ENCODE measurements at regions not wholly inside any gene's neighbourhood (a gene's known extent, or its start where the extent isn't known, plus 50 kb on each side); places are given as distances from the start of the nearest gene placed in this dataset.

DNA sequence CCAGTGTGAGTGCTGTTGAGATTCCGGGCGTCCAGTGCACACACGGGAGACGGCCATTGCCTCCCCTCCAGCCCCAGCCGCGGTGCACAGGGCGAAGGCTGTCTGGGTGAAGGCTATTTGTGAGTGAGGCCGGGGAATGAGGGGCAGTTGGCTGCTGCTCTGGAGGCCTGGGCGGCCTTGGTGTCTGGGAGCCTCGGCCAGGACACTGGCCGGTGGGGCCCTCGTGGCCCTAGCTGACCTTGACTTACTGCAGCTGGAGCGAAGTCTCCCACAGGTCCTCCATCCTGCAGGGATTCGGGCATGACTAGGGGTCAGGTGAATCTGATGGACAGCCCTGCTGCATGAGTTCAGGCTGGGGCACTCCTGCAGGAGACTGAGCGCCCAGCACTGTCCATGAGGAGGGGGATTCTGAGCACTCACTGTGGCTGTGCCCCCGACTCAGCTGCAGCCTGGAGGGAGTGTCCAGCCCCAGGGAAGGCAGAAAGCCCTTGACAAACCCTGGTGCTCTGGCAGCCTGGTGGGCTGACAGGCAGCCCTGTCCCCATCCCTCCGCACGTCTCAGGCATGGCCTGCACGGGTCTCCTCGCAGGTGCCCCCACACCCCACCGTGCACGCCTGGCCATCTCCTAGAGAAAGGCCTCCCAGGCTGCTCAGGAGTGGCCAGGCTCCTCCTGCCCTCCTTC is 52.7 kb upstream of the FAM20C start:
- no peak for DNase-seq

DNA sequence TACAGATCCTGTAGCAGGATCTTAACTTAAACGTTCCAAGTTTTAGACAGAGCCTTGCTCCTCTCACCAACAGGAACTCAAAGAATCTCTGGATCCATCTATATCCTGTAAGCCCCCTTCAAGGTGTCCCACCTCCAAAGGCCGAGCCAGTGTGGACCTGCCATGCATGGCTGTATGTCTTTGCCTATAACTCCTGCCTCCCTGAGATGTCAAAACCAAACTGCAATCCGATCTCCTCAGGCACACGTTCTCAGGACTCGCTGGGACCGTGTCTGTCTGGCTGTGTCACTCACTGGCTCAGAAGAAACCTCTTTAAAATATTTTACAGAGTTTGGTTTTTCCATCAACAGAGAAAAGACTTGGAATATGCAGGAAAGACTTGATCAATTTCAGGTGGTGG is 51.4 kb upstream of the FAM20C start:
- DNase-seq = no peak

GRCh38 chr7:142248-142941 is 50.0 kb upstream of the FAM20C start:
- DNase-seq = no peak
